CD4-positive, alpha-beta T cell (primary cell): ENCODE measurements at regions not wholly inside any gene's neighbourhood (a gene's known extent, or its start where the extent isn't known, plus 50 kb on each side); places are given as distances from the start of the nearest gene placed in this dataset.

Experiments used
- ATAC-seq: fragments of 200-7000 bp; cut with Tn5 transposase; one replicate; pipeline ENCODE4 v1.10.0; 2022; ENCODE audit warnings: mild to moderate bottlenecking; ENCODE audit not compliant: poor library complexity
- CTCF ChIA-PET: fragments of 350-600 bp; sonication (Branson Sonifier 250); formaldehyde crosslinking; loops from one replicate; lab custom pipeline; 2021; ENCODE audit warnings: antibody characterized with exemption, inconsistent platforms; lab: Charles Lee
- POLR2A ChIA-PET: fragments of 350-600 bp; sonication (Branson Sonifier 250); formaldehyde crosslinking; loops from one replicate; lab custom pipeline; 2021; ENCODE audit warnings: antibody characterized with exemption, inconsistent platforms; lab: Charles Lee
- DNase-seq, 14 experiments: peaks; one replicate each; pipeline ENCODE4 v3.0.0-alpha.2; 2013 to 2020; ENCODE audit warnings: mixed read lengths in 2 of 14
- H3K27ac ChIP-seq, 2 donors: one replicate each; pipeline versions ENCODE4 v1.5.1 to v1.7.0; 2013; ENCODE audit warnings: low read length in 2 of 2, low read depth in 1 of 2, mild to moderate bottlenecking in 1 of 2
- H3K27me3 ChIP-seq, 2 experiments: 1 replicate in 1 of 2; 2 replicates in 1 of 2; pipeline versions ENCODE4 v1.6.1 to v1.7.0; 2013; ENCODE audit warnings: low read length in 2 of 2, control low read depth in 1 of 2, mild to moderate bottlenecking in 1 of 2, moderate library complexity in 1 of 2; ENCODE audit not compliant: insufficient read depth in 2 of 2, control insufficient read depth in 1 of 2
- H3K36me3 ChIP-seq: one replicate; pipeline ENCODE4 v1.6.1; 2013; ENCODE audit warnings: low read length, control low read depth; ENCODE audit not compliant: insufficient read depth
- H3K4me1 ChIP-seq: one replicate; pipeline ENCODE4 v1.6.1; 2013; ENCODE audit warnings: low read length, control low read depth; ENCODE audit not compliant: insufficient read depth
- H3K4me3 ChIP-seq: one replicate; pipeline ENCODE4 v1.5.1; 2013; ENCODE audit warnings: mild to moderate bottlenecking, low read length, moderate library complexity
- H3K9me3 ChIP-seq, 2 experiments: 1 replicate in 1 of 2; 2 replicates in 1 of 2; pipeline versions ENCODE4 v1.6.1 to v1.7.0; 2013; ENCODE audit warnings: low read length in 2 of 2, mild to moderate bottlenecking in 2 of 2, control low read depth in 1 of 2, moderate library complexity in 1 of 2; ENCODE audit not compliant: control insufficient read depth in 1 of 2, insufficient read depth in 1 of 2
- H3K27ac Mint-ChIP-seq: one replicate; pipeline ENCODE4 v1.8.0; 2020; ENCODE audit warnings: mixed read lengths
- H3K27me3 Mint-ChIP-seq: one replicate; pipeline ENCODE4 v1.8.0; 2021; ENCODE audit warnings: mixed read lengths
- H3K36me3 Mint-ChIP-seq: one replicate; pipeline ENCODE4 v1.8.0; 2021; ENCODE audit warnings: low read depth, mixed read lengths
- H3K4me1 Mint-ChIP-seq: one replicate; pipeline ENCODE4 v1.8.0; 2021; ENCODE audit warnings: low read depth, mixed read lengths
- H3K4me3 Mint-ChIP-seq: one replicate; pipeline ENCODE4 v1.8.0; 2020; ENCODE audit warnings: mild to moderate bottlenecking, mixed read lengths
- H3K9me3 Mint-ChIP-seq: one replicate; pipeline ENCODE4 v1.8.0; 2020; ENCODE audit warnings: mixed read lengths
- intact Hi-C, 2 experiments: fragments of 100-400 bp; cut with DNase I in 1 of 2; cut with micrococcal nuclease in 1 of 2; formaldehyde crosslinking; loops; one replicate each; pipeline versions ENCODE4 v1.15.1 to v1.9.0; 2023 to 2025; cut with DNase I, micrococcal nuclease
- TF ChIP-seq, protein P1 (sequence below): fragments of 200-600 bp; IDR thresholded peaks from one replicate; pipeline ENCODE4 v1.8.0; 2022; ENCODE audit warnings: antibody characterized with exemption, mild to moderate bottlenecking

DNA sequence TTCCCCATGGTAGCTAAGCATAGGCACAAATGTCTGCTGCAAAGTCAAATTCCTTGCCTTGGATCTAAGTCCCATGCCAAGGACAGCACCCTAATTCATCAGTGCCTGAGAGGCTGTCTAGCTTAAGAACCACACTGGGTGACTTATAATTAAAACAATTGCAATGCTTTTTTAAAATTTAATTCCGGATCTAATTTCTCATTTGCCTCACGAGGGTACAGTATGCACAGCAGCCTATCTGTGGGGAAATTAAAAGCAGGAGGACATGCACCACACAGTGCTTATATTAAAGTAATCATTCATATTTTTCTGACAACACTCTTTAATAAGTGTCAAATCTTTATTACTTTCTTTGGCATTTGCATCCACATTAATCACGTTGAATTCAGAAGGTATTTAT, 378.8 kb downstream of the GPAM start:
- no peak for ATAC-seq
- intact Hi-C loops: no loop called here
- CTCF ChIA-PET: no interaction called here

DNA sequence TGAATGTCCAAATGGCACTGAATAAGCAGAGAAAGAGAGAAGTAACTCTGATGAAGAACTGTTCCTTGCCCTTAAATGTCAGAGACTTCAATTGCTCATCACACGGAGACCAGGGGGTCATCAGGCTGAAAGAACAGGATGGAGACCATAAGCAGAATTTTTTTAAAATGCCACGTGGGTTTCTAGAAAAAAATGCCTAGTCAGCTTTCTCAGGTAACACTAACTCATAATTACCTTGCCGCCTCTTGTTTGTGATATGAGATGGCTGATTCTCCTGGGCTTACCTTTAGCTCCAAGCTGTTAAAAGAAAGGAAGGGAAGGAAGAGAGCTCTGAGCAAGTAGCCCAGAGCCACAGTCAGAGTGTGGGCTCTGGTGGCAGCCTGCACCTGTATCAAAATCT, 372.0 kb downstream of the GPAM start:
- POLR2A ChIA-PET: no interaction called here
- TF ChIP-seq, protein P1, sequence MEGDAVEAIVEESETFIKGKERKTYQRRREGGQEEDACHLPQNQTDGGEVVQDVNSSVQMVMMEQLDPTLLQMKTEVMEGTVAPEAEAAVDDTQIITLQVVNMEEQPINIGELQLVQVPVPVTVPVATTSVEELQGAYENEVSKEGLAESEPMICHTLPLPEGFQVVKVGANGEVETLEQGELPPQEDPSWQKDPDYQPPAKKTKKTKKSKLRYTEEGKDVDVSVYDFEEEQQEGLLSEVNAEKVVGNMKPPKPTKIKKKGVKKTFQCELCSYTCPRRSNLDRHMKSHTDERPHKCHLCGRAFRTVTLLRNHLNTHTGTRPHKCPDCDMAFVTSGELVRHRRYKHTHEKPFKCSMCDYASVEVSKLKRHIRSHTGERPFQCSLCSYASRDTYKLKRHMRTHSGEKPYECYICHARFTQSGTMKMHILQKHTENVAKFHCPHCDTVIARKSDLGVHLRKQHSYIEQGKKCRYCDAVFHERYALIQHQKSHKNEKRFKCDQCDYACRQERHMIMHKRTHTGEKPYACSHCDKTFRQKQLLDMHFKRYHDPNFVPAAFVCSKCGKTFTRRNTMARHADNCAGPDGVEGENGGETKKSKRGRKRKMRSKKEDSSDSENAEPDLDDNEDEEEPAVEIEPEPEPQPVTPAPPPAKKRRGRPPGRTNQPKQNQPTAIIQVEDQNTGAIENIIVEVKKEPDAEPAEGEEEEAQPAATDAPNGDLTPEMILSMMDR: no peak
- Histone ChIP-seq H3K27ac (no peak overlapping the region), H3K27me3 (no peaks in the 10 kb centered on the region), H3K36me3 (no peaks in the 10 kb centered on the region), H3K4me3 (no peak overlapping the region), H3K9me3 (peaks cover 0 to 7% of the 10 kb centered on the region in 2 experiments), H3K4me1 (no peaks in the 10 kb centered on the region)
- DNase-seq: no peak
- Mint-ChIP-seq H3K36me3 (no peaks in the 10 kb centered on the region), H3K9me3 (peaks cover 3% of the 10 kb centered on the region), H3K27ac (no peak overlapping the region), H3K4me3 (no peak overlapping the region), H3K4me1 (no peaks in the 10 kb centered on the region), H3K27me3 (no peaks in the 10 kb centered on the region)
- intact Hi-C loops: no loop called here
- CTCF ChIA-PET: no interaction called here
- ATAC-seq: no peak

More for the DNA sequence above, 378.8 kb downstream of the GPAM start:
- POLR2A ChIA-PET: no interaction called here
- H3K27ac Mint-ChIP-seq: no peak overlapping the region
- Histone ChIP-seq H3K36me3 (no peaks in the 10 kb centered on the region), H3K9me3 (no peaks in the 10 kb centered on the region), H3K4me3 (no peak overlapping the region), H3K27me3 (no peaks in the 10 kb centered on the region), H3K4me1 (no peaks in the 10 kb centered on the region), H3K27ac (no peak overlapping the region)
- TF ChIP-seq, protein P1: no peak
- H3K27me3 Mint-ChIP-seq: no peaks in the 10 kb centered on the region
- H3K4me1 Mint-ChIP-seq: no peaks in the 10 kb centered on the region
- H3K4me3 Mint-ChIP-seq: no peak overlapping the region
- peaks cover 3% of the 10 kb centered on the region for H3K9me3 Mint-ChIP-seq
- DNase-seq: no peak
- no peaks in the 10 kb centered on the region for H3K36me3 Mint-ChIP-seq

DNA sequence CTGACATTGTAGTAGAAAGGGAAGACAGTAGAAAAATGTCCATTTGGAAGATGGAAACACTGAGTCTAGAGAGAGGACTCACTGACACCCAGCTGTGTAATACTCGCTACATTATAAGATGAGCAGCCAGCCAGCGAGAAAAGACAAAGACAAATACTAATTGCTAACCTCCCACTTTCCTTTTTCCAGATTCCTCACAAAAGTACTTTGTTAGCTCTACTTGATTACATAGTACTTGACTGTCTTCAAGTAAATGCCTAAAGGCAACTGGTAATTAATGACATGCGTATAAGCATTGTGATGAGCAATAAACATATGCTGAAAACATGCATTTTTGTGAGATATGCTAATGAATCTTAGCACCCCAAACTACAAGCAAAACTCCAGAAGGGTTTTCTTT, 363.1 kb downstream of the GPAM start:
- Histone ChIP-seq H3K9me3 (no peaks in the 10 kb centered on the region), H3K27me3 (no peaks in the 10 kb centered on the region), H3K4me1 (no peaks in the 10 kb centered on the region), H3K27ac (no peak overlapping the region), H3K4me3 (no peak overlapping the region), H3K36me3 (no peaks in the 10 kb centered on the region)
- no peaks in the 10 kb centered on the region for H3K4me1 Mint-ChIP-seq
- H3K36me3 Mint-ChIP-seq: no peaks in the 10 kb centered on the region
- no peak overlapping the region for H3K4me3 Mint-ChIP-seq
- TF ChIP-seq, protein P1: no peak
- POLR2A ChIA-PET: no interaction called here
- ATAC-seq (no peak), DNase-seq (no peak)
- no peaks in the 10 kb centered on the region for H3K9me3 Mint-ChIP-seq
- H3K27ac Mint-ChIP-seq: no peak overlapping the region
- no peaks in the 10 kb centered on the region for H3K27me3 Mint-ChIP-seq
- CTCF ChIA-PET: no interaction called here
- intact Hi-C loops: no loop called here
